Keratinocyte (primary cell): ENCODE measurements at regions not wholly inside any gene's neighbourhood (a gene's known extent, or its start where the extent isn't known, plus 50 kb on each side); places are given as distances from the start of the nearest gene placed in this dataset.

ENCODE experiments used
- DNase-seq: peaks from one replicate; pipeline ENCODE4 v3.0.0-alpha.2; 2011; ENCODE audit warnings: low read depth, missing footprints, low spot score
- FAIRE-seq: peaks from 2 replicates; lab custom pipeline; 2011; peaks lifted over from hg19 to GRCh38; lab: Jason Lieb, UNC
- H2AFZ ChIP-seq: 2 replicates; pipeline ENCODE4 v1.6.0; 2012; ENCODE audit warnings: low read length, control low read depth, inconsistent platforms; ENCODE audit not compliant: control insufficient read depth
- H3K27ac ChIP-seq: 2 replicates; pipeline ENCODE4 v1.5.1; 2011; ENCODE audit warnings: low read length; ENCODE audit not compliant: control insufficient read depth, insufficient read depth
- H3K27me3 ChIP-seq: 3 replicates; pipeline ENCODE4 v1.6.0; 2011; ENCODE audit warnings: low read length; ENCODE audit not compliant: control insufficient read depth, insufficient read depth; ENCODE audit errors: extremely low read depth
- H3K36me3 ChIP-seq, 2 experiments: 2 replicates in 1 of 2; 3 replicates in 1 of 2; pipeline ENCODE4 v1.5.1; 2011; ENCODE audit warnings: low read length in 2 of 2, mild to moderate bottlenecking in 1 of 2; ENCODE audit not compliant: control insufficient read depth in 2 of 2, insufficient read depth in 2 of 2; ENCODE audit errors: extremely low read depth in 1 of 2
- H3K4me1 ChIP-seq: 3 replicates; pipeline ENCODE4 v1.5.1; 2011; ENCODE audit warnings: low read length; ENCODE audit not compliant: control insufficient read depth, insufficient read depth; ENCODE audit errors: extremely low read depth
- H3K4me2 ChIP-seq: 3 replicates; pipeline ENCODE4 v1.6.0; 2011; ENCODE audit warnings: low read depth, low read length; ENCODE audit not compliant: control insufficient read depth, insufficient read depth; ENCODE audit errors: extremely low read depth
- H3K4me3 ChIP-seq, 3 experiments: fragments of 200-600 bp in 1 of 3; sonication (generic) in 1 of 3; 2 replicates in 2 of 3; 3 replicates in 1 of 3; pipeline ENCODE4 v1.5.1; 2011 to 2016; ENCODE audit warnings: low read length in 3 of 3, mild to moderate bottlenecking in 3 of 3, control low read depth in 2 of 3, inconsistent platforms in 1 of 3, low read depth in 1 of 3, mixed read lengths in 1 of 3, mixed run types in 1 of 3, moderate library complexity in 1 of 3; ENCODE audit not compliant: control insufficient read depth in 2 of 3, insufficient read depth in 2 of 3; ENCODE audit errors: extremely low read depth in 1 of 3
- H3K79me2 ChIP-seq: 2 replicates; pipeline ENCODE4 v1.6.0; 2012; ENCODE audit warnings: low read length; ENCODE audit not compliant: control insufficient read depth, insufficient read depth
- H3K9ac ChIP-seq: 3 replicates; pipeline ENCODE4 v1.6.0; 2011; ENCODE audit warnings: low read length; ENCODE audit not compliant: control insufficient read depth, insufficient read depth; ENCODE audit errors: extremely low read depth
- H3K9me1 ChIP-seq: 3 replicates; pipeline ENCODE4 v1.6.0; 2011; ENCODE audit warnings: low read length; ENCODE audit not compliant: control insufficient read depth, insufficient read depth; ENCODE audit errors: extremely low read depth
- H3K9me3 ChIP-seq: 2 replicates; pipeline ENCODE4 v1.5.1; 2012; ENCODE audit warnings: low read depth, low read length; ENCODE audit not compliant: control insufficient read depth
- H4K20me1 ChIP-seq: 3 replicates; pipeline ENCODE4 v1.6.0; 2011; ENCODE audit warnings: low read length; ENCODE audit not compliant: control insufficient read depth, insufficient read depth; ENCODE audit errors: extremely low read depth
- EZH2 ChIP-seq: IDR thresholded peaks from one replicate; pipeline ENCODE4 v1.6.1; 2012; ENCODE audit warnings: inconsistent platforms, mild to moderate bottlenecking, low read length, moderate library complexity
- dilution Hi-C: fragments of 300-500 bp; cut with MboI; formaldehyde crosslinking; loops from one replicate; pipeline ENCODE4 v1.7.0; 2020; ENCODE audit warnings: low sequenced_read_pairs; ENCODE audit not compliant: extremely low pct_ligation_motif_present
- TF ChIP-seq, protein P1 (sequence below), 3 experiments: IDR thresholded peaks in 1 of 3; conservative IDR thresholded peaks in 1 of 3; optimal IDR thresholded peaks in 1 of 3; 2 replicates in 2 of 3; 3 replicates in 1 of 3; pipeline versions ENCODE3 to v1.5.1; 2011; ENCODE audit warnings: low read length in 3 of 3, mild to moderate bottlenecking in 3 of 3, moderate library complexity in 2 of 3, control low read depth in 1 of 3, inconsistent platforms in 1 of 3; ENCODE audit not compliant: insufficient read depth in 2 of 3; ENCODE audit errors: extremely low read depth in 1 of 3

DNA sequence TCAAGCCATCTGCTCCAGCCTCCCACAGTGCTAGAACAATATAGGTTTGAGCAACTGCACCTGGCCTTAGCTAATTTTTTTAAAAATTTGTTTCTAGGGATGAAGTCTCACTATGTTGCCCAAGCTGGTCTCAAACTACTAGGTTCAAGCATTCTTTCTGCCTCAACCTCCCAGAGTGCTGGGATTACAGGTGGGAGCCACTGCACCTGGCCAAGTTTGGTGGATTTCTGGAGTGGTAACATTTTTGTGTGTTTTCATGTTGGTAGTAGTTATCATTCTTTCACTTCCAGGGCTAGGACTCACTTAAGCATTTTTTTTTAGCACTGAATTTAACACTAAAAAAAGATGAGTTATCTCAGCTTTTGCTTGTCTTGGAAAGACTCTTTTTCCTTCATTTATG lies 328.0 kb upstream of the RGS6 start:
- no peak overlapping the region for H3K4me3 ChIP-seq
- H4K20me1 ChIP-seq: no peaks in the 10 kb centered on the region
- no peak overlapping the region for H3K9ac ChIP-seq
- H3K79me2 ChIP-seq: peaks cover 23% of the 10 kb centered on the region
- DNase-seq (no peak), FAIRE-seq (no peak)
- H3K9me3 ChIP-seq: no peaks in the 10 kb centered on the region
- H3K4me2 ChIP-seq: no peak overlapping the region
- H3K4me1 ChIP-seq: no peaks in the 10 kb centered on the region
- no peak overlapping the region for H2AFZ ChIP-seq
- H3K36me3 ChIP-seq: no peaks in the 10 kb centered on the region
- H3K27ac ChIP-seq: no peak overlapping the region
- H3K27me3 ChIP-seq: no peaks in the 10 kb centered on the region
- no peaks in the 10 kb centered on the region for H3K9me1 ChIP-seq
- dilution Hi-C loops: no loop called here
- TF ChIP-seq, protein P1, sequence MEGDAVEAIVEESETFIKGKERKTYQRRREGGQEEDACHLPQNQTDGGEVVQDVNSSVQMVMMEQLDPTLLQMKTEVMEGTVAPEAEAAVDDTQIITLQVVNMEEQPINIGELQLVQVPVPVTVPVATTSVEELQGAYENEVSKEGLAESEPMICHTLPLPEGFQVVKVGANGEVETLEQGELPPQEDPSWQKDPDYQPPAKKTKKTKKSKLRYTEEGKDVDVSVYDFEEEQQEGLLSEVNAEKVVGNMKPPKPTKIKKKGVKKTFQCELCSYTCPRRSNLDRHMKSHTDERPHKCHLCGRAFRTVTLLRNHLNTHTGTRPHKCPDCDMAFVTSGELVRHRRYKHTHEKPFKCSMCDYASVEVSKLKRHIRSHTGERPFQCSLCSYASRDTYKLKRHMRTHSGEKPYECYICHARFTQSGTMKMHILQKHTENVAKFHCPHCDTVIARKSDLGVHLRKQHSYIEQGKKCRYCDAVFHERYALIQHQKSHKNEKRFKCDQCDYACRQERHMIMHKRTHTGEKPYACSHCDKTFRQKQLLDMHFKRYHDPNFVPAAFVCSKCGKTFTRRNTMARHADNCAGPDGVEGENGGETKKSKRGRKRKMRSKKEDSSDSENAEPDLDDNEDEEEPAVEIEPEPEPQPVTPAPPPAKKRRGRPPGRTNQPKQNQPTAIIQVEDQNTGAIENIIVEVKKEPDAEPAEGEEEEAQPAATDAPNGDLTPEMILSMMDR (optimal IDR thresholded peaks at IDR 0.05 in 1 of 3, IDR thresholded peaks at IDR 0.05 in 1 of 3, conservative IDR thresholded peaks at IDR 0.05 in 1 of 3; ENCODE audit: extremely low read depth in 1 of 3, insufficient read depth in 2 of 3, low read length in 3 of 3): no peak
- no peak for TF ChIP-seq EZH2

DNA sequence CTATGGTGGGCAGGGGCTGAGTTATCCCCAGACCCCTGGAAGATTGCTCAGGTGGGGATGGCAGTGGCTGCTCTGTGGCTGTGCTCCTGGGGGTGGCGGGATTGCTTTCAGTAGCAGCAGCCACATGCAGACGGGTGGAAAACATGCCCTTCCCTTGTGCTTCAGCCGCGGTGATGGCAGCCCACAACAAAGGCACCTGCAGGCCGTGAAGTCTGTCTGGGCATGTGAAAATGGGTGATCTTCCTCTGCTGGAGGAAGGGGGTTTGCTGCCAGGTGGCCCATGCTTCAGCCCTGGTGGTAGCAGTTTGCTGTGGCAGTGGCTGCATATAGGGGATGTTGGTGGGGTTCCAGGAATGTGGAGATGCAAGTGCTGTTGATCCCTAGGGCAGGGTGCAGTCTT lies 326.2 kb upstream of the RGS6 start:
- no peak for DNase-seq
- Histone ChIP-seq H3K4me3 (no peak overlapping the region), H4K20me1 (no peaks in the 10 kb centered on the region), H3K9ac (no peak overlapping the region), H3K9me3 (no peaks in the 10 kb centered on the region), H3K9me1 (no peaks in the 10 kb centered on the region), H3K4me2 (no peak overlapping the region), H3K4me1 (no peaks in the 10 kb centered on the region), H3K27ac (no peak overlapping the region), H3K27me3 (no peaks in the 10 kb centered on the region), H2AFZ (no peak overlapping the region), H3K36me3 (no peaks in the 10 kb centered on the region), H3K79me2 (peaks cover 21% of the 10 kb centered on the region)
- TF ChIP-seq, protein P1 (optimal IDR thresholded peaks at IDR 0.05 in 1 of 3, IDR thresholded peaks at IDR 0.05 in 1 of 3, conservative IDR thresholded peaks at IDR 0.05 in 1 of 3; ENCODE audit: extremely low read depth in 1 of 3, insufficient read depth in 2 of 3, low read length in 3 of 3): no peak
- no peak for TF ChIP-seq EZH2
- no peak for FAIRE-seq
- dilution Hi-C loops: no loop called here
